ENCODE measurements at regions not wholly inside any gene's neighbourhood (a gene's known extent, or its start where the extent isn't known, plus 50 kb on each side); places are given as distances from the start of the nearest gene placed in this dataset.

GRCh38 chr2:3954261-3954660 lies 250.9 kb downstream of the DCDC2C start:
- no peak for TF ChIP-seq CTCF (IDR thresholded peaks at IDR 0.05)
- TF ChIP-seq EZH2 (IDR thresholded peaks at IDR 0.05) = no peak

All from neural progenitor cell (in vitro differentiated cells).